ENCODE measurements at regions not wholly inside any gene's neighbourhood (a gene's known extent, or its start where the extent isn't known, plus 50 kb on each side); places are given as distances from the start of the nearest gene placed in this dataset.

DNA sequence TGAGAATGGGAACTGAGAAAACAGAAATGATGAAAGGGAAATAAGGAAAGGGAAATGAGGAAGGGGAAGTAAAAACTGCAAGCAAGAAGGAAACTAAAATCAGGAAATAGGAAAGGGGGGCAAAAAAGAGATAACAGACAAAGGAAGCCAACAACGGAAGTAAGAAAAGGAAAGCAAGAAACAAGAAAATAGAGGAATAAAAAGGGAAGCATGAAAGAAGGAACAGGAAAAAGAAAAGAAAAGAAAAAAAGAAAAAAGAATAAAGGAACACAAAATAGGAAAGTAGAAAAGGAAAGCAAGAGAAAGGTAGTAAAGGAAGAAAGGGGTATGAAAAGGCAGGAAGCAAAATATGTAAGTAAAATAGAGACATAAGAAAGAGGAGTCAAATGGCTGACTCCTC, 241.2 kb upstream of the NCKAP5 start:
- no peak for TF ChIP-seq ASH2L (IDR thresholded peaks at IDR 0.05; ENCODE audit: low read length)
- TF ChIP-seq, protein P1, sequence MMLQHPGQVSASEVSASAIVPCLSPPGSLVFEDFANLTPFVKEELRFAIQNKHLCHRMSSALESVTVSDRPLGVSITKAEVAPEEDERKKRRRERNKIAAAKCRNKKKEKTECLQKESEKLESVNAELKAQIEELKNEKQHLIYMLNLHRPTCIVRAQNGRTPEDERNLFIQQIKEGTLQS (IDR thresholded peaks at IDR 0.05; ENCODE audit: insufficient read depth, low read depth, low read length), result no peak
- no peak for TF ChIP-seq SIRT6 (IDR thresholded peaks at IDR 0.05; ENCODE audit: low read length)
- ChIA-PET POLR2A (ENCODE audit: partially characterized antibody) (no interaction called here), CTCF (ENCODE audit: partially characterized antibody) (no interaction called here)
- Histone ChIP-seq H2AK5ac (ENCODE audit: low read depth, low read length) (no peak overlapping the region), H3K23ac (ENCODE audit: insufficient read length) (no peak overlapping the region), H2BK120ac (replicated peaks; ENCODE audit: low read depth, low read length) (no peak overlapping the region), H3K27me3 (replicated peaks in 1 of 4; ENCODE audit: control insufficient read depth in 3 of 4, extremely low read depth in 1 of 4, insufficient read depth in 3 of 4, low read length in 3 of 4) (no peaks in the 10 kb centered on the region), H3K4me1 (replicated peaks in 1 of 4; ENCODE audit: control insufficient read depth in 3 of 4, insufficient read depth in 4 of 4, low read length in 3 of 4) (no peaks in the 10 kb centered on the region), H3K36me3 (ENCODE audit: control insufficient read depth in 2 of 4, insufficient read depth in 4 of 4, low read length in 3 of 4) (no peaks in the 10 kb centered on the region), H3K9ac (replicated peaks in 1 of 4; ENCODE audit: extremely low read depth in 1 of 4, low read depth in 3 of 4, low read length in 3 of 4) (no peak overlapping the region), H2BK15ac (ENCODE audit: low read length) (no peak overlapping the region), H3K79me2 (ENCODE audit: control insufficient read depth in 1 of 2, insufficient read depth in 2 of 2, low read length in 2 of 2) (no peaks in the 10 kb centered on the region), H3K4ac (replicated peaks; ENCODE audit: insufficient read length, low read depth, low read length) (no peak overlapping the region), H3K4me2 (ENCODE audit: insufficient read depth in 1 of 2, low read depth in 2 of 2, low read length in 2 of 2) (no peak overlapping the region), H2AFZ (ENCODE audit: low read length) (no peak overlapping the region), H3K9me3 (ENCODE audit: insufficient read depth in 2 of 2, low read depth in 1 of 2, low read length in 1 of 2) (no peaks in the 10 kb centered on the region), H4K20me1 (replicated peaks in 1 of 2; ENCODE audit: control insufficient read depth in 1 of 2, insufficient read depth in 2 of 2, low read length in 2 of 2) (no peaks in the 10 kb centered on the region), H3K14ac (ENCODE audit: insufficient read length) (no peak overlapping the region), H2BK12ac (ENCODE audit: low read depth, low read length) (no peak overlapping the region), H4K5ac (ENCODE audit: insufficient read length, low read depth, low read length) (no peak overlapping the region), H2BK20ac (ENCODE audit: low read length) (no peak overlapping the region), H3K18ac (ENCODE audit: extremely low read depth, low read length) (no peak overlapping the region), H4K8ac (ENCODE audit: extremely low read depth, insufficient read depth, low read length) (no peak overlapping the region), H3K79me1 (ENCODE audit: low read depth, low read length) (no peaks in the 10 kb centered on the region), H4K91ac (replicated peaks; ENCODE audit: insufficient read length, low read length) (no peak overlapping the region), H3K27ac (ENCODE audit: low read depth, low read length) (no peak overlapping the region), H3K23me2 (ENCODE audit: low read depth, low read length) (no peaks in the 10 kb centered on the region), H2BK5ac (ENCODE audit: low read depth, low read length) (no peak overlapping the region), H3K4me3 (ENCODE audit: extremely low read depth in 1 of 4, insufficient read depth in 2 of 4, low read depth in 3 of 4, low read length in 4 of 4) (no peak overlapping the region), H3K56ac (replicated peaks; ENCODE audit: insufficient read length, low read depth, low read length) (no peak overlapping the region)
- DNase-seq (ENCODE audit: low read depth in 1 of 2, low spot score in 2 of 2) (no peak), FAIRE-seq (no peak)
- 93% methylated on average over 1 of the region's 1 CpG; no CpG with 5 or more reads in 1 of the 2 experiments for WGBS, 2 experiments (ENCODE audit: extremely low coverage in 1 of 2, insufficient coverage in 1 of 2, insufficient read length in 1 of 2, insufficient replicate concordance in 2 of 2, low coverage in 1 of 2, low lambda C conversion rate in 2 of 2, missing lambda C conversion rate in 1 of 2)

Measured in H1 (cell line).